T-helper 9 cell (primary cell): ENCODE measurements at regions not wholly inside any gene's neighbourhood (a gene's known extent, or its start where the extent isn't known, plus 50 kb on each side); places are given as distances from the start of the nearest gene placed in this dataset.
A peak's percentile ranks its signal among the peaks of the same experiment; 100 is the strongest.
"Not testable (repeated sequence)": the region's sequence is repeated elsewhere in the genome, so short reads cannot be mapped to it uniquely, and the experiment has no call there.

Experiments
- DNase-seq: peaks from one replicate; pipeline ENCODE4 v3.0.0-alpha.2; 2020

- DNase-seq: no peak
Observed at GRCh38 chr13:33561627-33562026, 256.3 kb upstream of the RFC3 start.

GRCh38 chr13:33571618-33572017 is 246.3 kb upstream of the RFC3 start:
- no peak for DNase-seq

- DNase-seq: not testable (repeated sequence)
Observed at GRCh38 chr13:33572322-33572721, 245.6 kb upstream of the RFC3 start.

- DNase-seq: no peak
Observed at GRCh38 chr13:33575378-33575777, 242.6 kb upstream of the RFC3 start.

- no peak for DNase-seq
Observed at GRCh38 chr13:33577007-33577406, 240.9 kb upstream of the RFC3 start.

- no peak for DNase-seq
Observed at GRCh38 chr13:33578786-33579185, 239.2 kb upstream of the RFC3 start.

GRCh38 chr13:33582121-33582520 is 235.8 kb upstream of the RFC3 start:
- DNase-seq: no peak

- no peak for DNase-seq
Observed at GRCh38 chr13:33583398-33583797, 234.6 kb upstream of the RFC3 start.

GRCh38 chr13:33590936-33591335 is 227.0 kb upstream of the RFC3 start:
- DNase-seq: no peak

GRCh38 chr13:33606692-33607091 is 211.3 kb upstream of the RFC3 start:
- DNase-seq: no peak

GRCh38 chr13:33610438-33611120 is 207.4 kb upstream of the RFC3 start:
- peak; percentile 44 for DNase-seq

- no peak for DNase-seq
Observed at GRCh38 chr13:33611121-33611805, 206.7 kb upstream of the RFC3 start.

- DNase-seq: no peak
Observed at GRCh38 chr13:33612641-33613638, 205.0 kb upstream of the RFC3 start.

GRCh38 chr13:33615436-33615835 is 202.5 kb upstream of the RFC3 start:
- DNase-seq: no peak

GRCh38 chr13:33616130-33616529 is 201.8 kb upstream of the RFC3 start:
- no peak for DNase-seq

- no peak for DNase-seq
Observed at GRCh38 chr13:33617055-33617454, 200.9 kb upstream of the RFC3 start.

- DNase-seq: no peak
Observed at GRCh38 chr13:33624253-33624652, 193.7 kb upstream of the RFC3 start.

- DNase-seq: no peak
Observed at GRCh38 chr13:33624740-33625139, 193.2 kb upstream of the RFC3 start.

GRCh38 chr13:33626407-33626806 is 191.5 kb upstream of the RFC3 start:
- DNase-seq: no peak

GRCh38 chr13:33628662-33629061 is 189.3 kb upstream of the RFC3 start:
- no peak for DNase-seq

- no peak for DNase-seq
Observed at GRCh38 chr13:33629605-33630360, 188.2 kb upstream of the RFC3 start.

GRCh38 chr13:33633701-33634545 is 184.0 kb upstream of the RFC3 start:
- DNase-seq: no peak
